Ovary (tissue), 3 donors: ENCODE measurements at regions not wholly inside any gene's neighbourhood (a gene's known extent, or its start where the extent isn't known, plus 50 kb on each side); places are given as distances from the start of the nearest gene placed in this dataset.
"Not testable (repeated sequence)": the region's sequence is repeated elsewhere in the genome, so short reads cannot be mapped to it uniquely, and the experiment has no call there.

Experiments
- CTCF ChIP-seq, 3 donors: fragments of 450-650 bp in 2 of 3; fragments of 200-600 bp in 1 of 3; IDR thresholded peaks; one replicate each; pipeline versions ENCODE4 v1.5.1 to v1.8.0; 2016 to 2022; ENCODE audit warnings: antibody characterized with exemption in 3 of 3, mild to moderate bottlenecking in 1 of 3
- POLR2A ChIP-seq: fragments of 450-650 bp; IDR thresholded peaks from one replicate; pipeline ENCODE4 v1.6.1; 2017; ENCODE audit warnings: antibody characterized with exemption, mild to moderate bottlenecking, moderate library complexity
- donor health status: DM: no; HTN: no; CAD: no.

- TF ChIP-seq CTCF (IDR thresholded peaks at IDR 0.05); POLR2A: not testable (repeated sequence)
Observed at GRCh38 chr18:78493490-78493889, 486.1 kb upstream of the SALL3 start.
